HCT116 (cell line): ENCODE measurements at regions not wholly inside any gene's neighbourhood (a gene's known extent, or its start where the extent isn't known, plus 50 kb on each side); places are given as distances from the start of the nearest gene placed in this dataset.

ENCODE experiments used
- ATAC-seq: fragments of 200-7000 bp; cut with Tn5 transposase; 2 replicates; pipeline ENCODE4 v1.9.1; 2020; ENCODE audit warnings: mild to moderate bottlenecking, moderate library complexity
- BruUV-seq: library from RNA; stranded (reverse); fragments of 400-500 nt; replicated peaks from 2 replicates; lab custom pipeline; 2021; lab: Mats Ljungman, UMichigan
- CTCF ChIA-PET: fragments of 300-600 bp; sonication (Branson Sonifier 250); formaldehyde crosslinking; loops from one replicate; lab custom pipeline; 2021; ENCODE audit warnings: antibody characterized with exemption; lab: Charles Lee
- POLR2A ChIA-PET: fragments of 300-600, 350-600 bp; sonication (Branson Sonifier 250); formaldehyde crosslinking; loops from one replicate; lab custom pipeline; 2021; ENCODE audit warnings: antibody characterized with exemption; lab: Charles Lee
- RAD21 ChIA-PET, 2 experiments: fragments of 300-600 bp; sonication (Branson Sonifier 250); formaldehyde crosslinking; loops; one replicate each; lab custom pipeline; 2023; ENCODE audit warnings: low total read pairs in 2 of 2; ENCODE audit not compliant: uncharacterized antibody in 2 of 2, unreplicated experiment in 2 of 2, low non-redundant PET in 1 of 2; lab: Charles Lee
- DNase-seq: peaks from one replicate; pipeline ENCODE4 v3.0.0-alpha.2; 2010; ENCODE audit warnings: low read depth, low spot score
- H2AFZ ChIP-seq: fragments of 200-600 bp; shearing (Covaris generic), sonication (generic); 2 replicates; pipeline ENCODE4 v1.6.1; 2017; ENCODE audit warnings: low read depth, mixed run types, mixed read lengths, antibody characterized with exemption, low read length; ENCODE audit not compliant: poor library complexity, severe bottlenecking
- H3K27ac ChIP-seq: 2 replicates; pipeline ENCODE4 v1.5.1; 2012; ENCODE audit warnings: low read depth, low read length
- H3K27me3 ChIP-seq: fragments of 200-600 bp; sonication (generic); 2 replicates; pipeline ENCODE4 v1.6.1; 2016; ENCODE audit warnings: mixed run types, low read length, mixed read lengths; ENCODE audit not compliant: insufficient read depth
- H3K36me3 ChIP-seq, 2 experiments: fragments of 200-500 bp in 1 of 2; fragments of 200-600 bp in 1 of 2; sonication (Bioruptor generic) in 1 of 2; sonication (generic) in 1 of 2; 2 replicates each; pipeline versions ENCODE4 v1.5.1 to v1.6.1; 2014 to 2016; ENCODE audit warnings: low read length in 2 of 2, inconsistent platforms in 1 of 2, mixed read lengths in 1 of 2, mixed run types in 1 of 2; ENCODE audit not compliant: insufficient read depth in 2 of 2, control insufficient read depth in 1 of 2
- H3K4me1 ChIP-seq, 2 experiments: fragments of 200-600 bp in 1 of 2; sonication (generic) in 1 of 2; 2 replicates each; pipeline versions ENCODE4 v1.5.1 to v1.6.1; 2012 to 2017; ENCODE audit warnings: low read length in 2 of 2, inconsistent platforms in 1 of 2, mild to moderate bottlenecking in 1 of 2, mixed read lengths in 1 of 2, mixed run types in 1 of 2, moderate library complexity in 1 of 2; ENCODE audit not compliant: insufficient read depth in 2 of 2, control insufficient read depth in 1 of 2
- H3K4me2 ChIP-seq: fragments of 200-600 bp; sonication (generic); 2 replicates; pipeline ENCODE4 v1.6.1; 2017; ENCODE audit warnings: mixed run types, low read length, mixed read lengths
- H3K4me3 ChIP-seq, 2 experiments: fragments of 200-600 bp in 1 of 2; sonication (generic) in 1 of 2; replicated peaks in 1 of 2; 2 replicates each; pipeline ENCODE4 v1.5.1; 2011 to 2016; ENCODE audit warnings: low read length in 2 of 2, control low read depth in 1 of 2, low read depth in 1 of 2, mild to moderate bottlenecking in 1 of 2, mixed read lengths in 1 of 2, mixed run types in 1 of 2
- H3K79me2 ChIP-seq: fragments of 200-600 bp; sonication (generic); 2 replicates; pipeline ENCODE4 v1.6.1; 2017; ENCODE audit warnings: mild to moderate bottlenecking, mixed run types, low read length, moderate library complexity, mixed read lengths; ENCODE audit not compliant: insufficient read depth
- H3K9ac ChIP-seq: fragments of 200-600 bp; sonication (generic); 2 replicates; pipeline ENCODE4 v1.6.1; 2016; ENCODE audit warnings: low read length, mixed read lengths
- H3K9me2 ChIP-seq: fragments of 200-600 bp; sonication (generic), shearing (Covaris generic); 2 replicates; pipeline ENCODE4 v1.6.1; 2017; ENCODE audit warnings: mixed run types, mild to moderate bottlenecking, moderate library complexity; ENCODE audit not compliant: insufficient read depth
- H3K9me3 ChIP-seq, 2 experiments: fragments of 200-500 bp in 1 of 2; fragments of 200-600 bp in 1 of 2; sonication (Bioruptor generic) in 1 of 2; sonication (generic) in 1 of 2; 2 replicates each; pipeline ENCODE4 v1.6.1; 2014 to 2017; ENCODE audit warnings: low read length in 2 of 2, mixed read lengths in 2 of 2, inconsistent platforms in 1 of 2, low read depth in 1 of 2, mild to moderate bottlenecking in 1 of 2, mixed run types in 1 of 2, moderate library complexity in 1 of 2; ENCODE audit not compliant: control insufficient read depth in 1 of 2, insufficient read depth in 1 of 2
- H4K20me1 ChIP-seq: fragments of 200-600 bp; sonication (generic), shearing (Covaris generic); 2 replicates; pipeline ENCODE4 v1.6.1; 2017; ENCODE audit warnings: mixed run types, mild to moderate bottlenecking, moderate library complexity; ENCODE audit not compliant: insufficient read depth
- EGR1 ChIP-seq: IDR thresholded peaks from 2 replicates; pipeline ENCODE4 v1.6.1; 2012; ENCODE audit warnings: low read depth
- EZH2 ChIP-seq: fragments of 200-600 bp; sonication (generic); IDR thresholded peaks from 2 replicates; pipeline ENCODE4 v1.6.1; 2017; ENCODE audit warnings: antibody characterized with exemption, mixed run types
- EZH2phosphoT487 ChIP-seq: fragments of 200-600 bp; IDR thresholded peaks from 2 replicates; pipeline ENCODE4 v1.6.1; 2018; ENCODE audit warnings: antibody characterized with exemption, borderline replicate concordance
- POLR2AphosphoS5 ChIP-seq: IDR thresholded peaks from 2 replicates; pipeline ENCODE4 v1.6.1; 2011; ENCODE audit warnings: mild to moderate bottlenecking, low read depth, low read length, moderate library complexity
- SIN3A ChIP-seq: IDR thresholded peaks from 2 replicates; pipeline ENCODE4 v1.6.1; 2012; ENCODE audit warnings: low read depth
- ZFX ChIP-seq: fragments of 450-650 bp; IDR thresholded peaks from 2 replicates; pipeline ENCODE4 v1.6.1; 2017
- intact Hi-C: fragments of 100-400 bp; cut with micrococcal nuclease; formaldehyde crosslinking; loops from 2 replicates; pipeline ENCODE4 v1.10.0; 2022

GRCh38 chr2:51472300-51472699, 440.4 kb upstream of the NRXN1 start:
- Histone ChIP-seq H3K9me2 (no peaks in the 10 kb centered on the region), H3K79me2 (no peaks in the 10 kb centered on the region), H4K20me1 (no peaks in the 10 kb centered on the region), H3K4me2 (no peak overlapping the region), H3K4me1 (no peaks in the 10 kb centered on the region), H3K4me3 (no peak overlapping the region), H2AFZ (no peak overlapping the region), H3K27ac (no peak overlapping the region), H3K9me3 (no peaks in the 10 kb centered on the region), H3K36me3 (no peaks in the 10 kb centered on the region), H3K27me3 (no peaks in the 10 kb centered on the region), H3K9ac (no peak overlapping the region)
- RAD21 ChIA-PET: no interaction called here
- intact Hi-C loops: no loop called here
- DNase-seq: no peak
- POLR2A ChIA-PET: no interaction called here
- ATAC-seq: no peak
- TF ChIP-seq EGR1 (no peak), EZH2phosphoT487 (no peak)
- BruUV-seq: no TSS peak
- CTCF ChIA-PET: no interaction called here

- Histone ChIP-seq H3K4me2 (no peak overlapping the region), H3K79me2 (no peaks in the 10 kb centered on the region), H3K9me2 (no peaks in the 10 kb centered on the region), H3K27me3 (no peaks in the 10 kb centered on the region), H4K20me1 (no peaks in the 10 kb centered on the region), H3K4me3 (no peak overlapping the region), H3K9me3 (no peaks in the 10 kb centered on the region), H3K27ac (no peak overlapping the region), H2AFZ (no peak overlapping the region), H3K9ac (no peak overlapping the region), H3K36me3 (no peaks in the 10 kb centered on the region), H3K4me1 (no peaks in the 10 kb centered on the region)
- RAD21 ChIA-PET: no interaction called here
- POLR2A ChIA-PET: no interaction called here
- CTCF ChIA-PET: no interaction called here
- intact Hi-C loops: no loop called here
- DNase-seq: no peak
- no peak for TF ChIP-seq SIN3A
- no peak for TF ChIP-seq ZFX
- no peak for TF ChIP-seq POLR2AphosphoS5
- no peak for TF ChIP-seq EZH2
- BruUV-seq: no TSS peak
- no peak for ATAC-seq
Observed at GRCh38 chr2:51469102-51469501, 437.2 kb upstream of the NRXN1 start.
